ENCODE measurements at regions not wholly inside any gene's neighbourhood (a gene's known extent, or its start where the extent isn't known, plus 50 kb on each side); places are given as distances from the start of the nearest gene placed in this dataset.

DNA sequence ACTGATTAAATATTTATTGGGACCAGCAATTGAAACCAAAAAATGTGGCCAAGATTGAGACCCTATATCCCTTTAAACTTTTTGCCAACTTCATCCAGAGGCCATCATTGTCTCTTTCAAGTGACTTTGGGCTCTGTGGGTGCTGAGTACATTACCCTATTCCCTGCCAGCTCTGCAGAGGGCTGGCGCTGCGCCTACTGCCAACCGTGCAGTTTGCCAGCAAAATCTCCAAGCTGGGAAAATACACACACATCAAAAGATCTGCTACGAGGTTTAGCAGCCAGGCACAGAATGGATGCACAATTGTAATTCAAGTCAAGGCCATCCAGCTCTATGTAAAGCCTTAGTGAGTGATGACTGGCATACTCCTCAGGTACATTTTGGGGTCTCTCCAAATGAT, 125.0 kb downstream of the CBLN4 start:
- no peak overlapping the region for H3K27ac Mint-ChIP-seq
- H3K36me3 Mint-ChIP-seq (ENCODE audit: low read depth) = no peaks in the 10 kb centered on the region
- H3K9me3 Mint-ChIP-seq = peaks cover 26% of the 10 kb centered on the region
- no peaks in the 10 kb centered on the region for H3K27me3 Mint-ChIP-seq (ENCODE audit: insufficient read depth)
- no peak for DNase-seq (ENCODE audit: low spot score)
- H3K4me3 Mint-ChIP-seq = no peak overlapping the region
- no peaks in the 10 kb centered on the region for H3K4me1 Mint-ChIP-seq (ENCODE audit: low read depth)
- intact Hi-C loops (cut with micrococcal nuclease) = no loop called here

DNA sequence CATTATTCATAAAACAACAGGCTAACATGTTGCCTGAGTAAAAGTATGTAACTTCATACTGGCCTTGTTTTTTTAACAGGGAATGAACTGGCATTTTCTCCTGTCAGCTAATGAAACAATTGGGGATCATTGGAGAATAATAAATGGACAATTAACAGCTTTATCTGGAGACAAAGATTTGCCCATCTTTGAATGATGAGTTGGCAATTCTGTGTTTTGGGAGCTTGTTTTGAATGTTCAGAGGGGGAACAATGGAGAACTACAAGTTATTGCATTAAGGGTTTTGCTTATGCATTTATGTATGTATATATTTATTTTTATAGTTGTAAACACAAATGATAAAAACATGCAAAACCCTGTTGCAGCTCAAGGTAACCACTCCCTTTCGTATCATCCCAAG, 150.3 kb downstream of the CBLN4 start:
- Mint-ChIP-seq H3K36me3 (ENCODE audit: low read depth) (no peaks in the 10 kb centered on the region), H3K4me3 (no peak overlapping the region), H3K4me1 (ENCODE audit: low read depth) (no peaks in the 10 kb centered on the region), H3K27me3 (ENCODE audit: insufficient read depth) (no peaks in the 10 kb centered on the region), H3K9me3 (peaks cover 7% of the 10 kb centered on the region), H3K27ac (no peak overlapping the region)
- intact Hi-C loops (cut with micrococcal nuclease) = no loop called here
- DNase-seq (ENCODE audit: low spot score) = no peak

DNA sequence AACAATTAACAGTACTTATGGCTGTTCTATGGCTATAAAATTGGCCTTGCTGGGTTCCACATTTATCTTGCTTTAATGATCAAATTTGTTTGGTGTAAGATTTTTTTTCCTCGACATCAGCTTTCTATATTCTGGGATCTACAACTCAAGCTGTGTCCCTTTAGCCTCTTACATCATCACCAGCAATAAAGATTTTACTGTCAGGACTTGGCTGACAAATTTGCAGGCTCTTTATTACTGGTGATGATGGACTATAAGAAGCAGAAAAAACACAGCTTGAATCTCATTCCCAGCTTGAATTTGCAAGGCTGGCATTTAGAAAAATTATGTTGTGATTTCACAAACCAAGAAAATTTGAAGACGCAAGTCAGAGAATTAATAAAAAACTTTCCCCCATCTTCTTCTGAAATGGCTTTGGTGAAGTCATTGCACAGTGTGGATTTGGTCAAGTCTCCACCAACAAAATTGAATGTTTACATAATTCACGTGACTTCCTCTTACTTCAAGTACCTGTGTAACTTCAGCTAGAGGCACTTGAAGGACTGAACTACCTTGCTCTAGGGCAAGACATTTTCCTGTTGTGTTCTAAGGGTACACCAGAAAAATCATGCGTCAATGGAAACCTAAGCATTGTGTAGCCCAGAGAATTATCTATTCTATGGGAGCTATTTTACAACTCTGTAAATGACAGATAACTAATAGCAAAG, 175.0 kb downstream of the CBLN4 start:
- no peak for DNase-seq (ENCODE audit: low spot score)
- intact Hi-C loops (cut with micrococcal nuclease) = no loop called here
- Mint-ChIP-seq H3K27me3 (ENCODE audit: insufficient read depth) (no peaks in the 10 kb centered on the region), H3K27ac (no peak overlapping the region), H3K4me3 (no peak overlapping the region), H3K4me1 (ENCODE audit: low read depth) (no peaks in the 10 kb centered on the region), H3K9me3 (peaks cover 24% of the 10 kb centered on the region), H3K36me3 (ENCODE audit: low read depth) (no peaks in the 10 kb centered on the region)

DNA sequence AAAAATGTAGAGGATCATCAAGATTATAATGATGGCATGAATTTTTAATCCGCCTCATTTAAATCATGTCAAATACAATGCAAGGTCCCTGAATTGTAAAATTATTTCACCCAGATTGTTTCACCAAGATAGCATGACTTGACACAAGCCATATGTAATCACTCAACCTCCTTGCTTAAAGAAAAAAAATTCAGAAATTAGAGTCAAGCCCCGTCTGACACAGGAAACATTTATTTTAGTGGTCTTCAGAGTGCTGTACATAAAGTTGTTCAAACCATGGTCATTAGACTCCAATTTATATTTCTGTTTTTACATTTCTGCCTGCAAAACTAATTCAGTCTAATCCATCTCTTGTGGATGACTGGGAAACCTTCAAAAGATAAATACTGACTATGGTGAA, 200.2 kb downstream of the CBLN4 start:
- Mint-ChIP-seq H3K27ac (no peak overlapping the region), H3K27me3 (ENCODE audit: insufficient read depth) (no peaks in the 10 kb centered on the region), H3K9me3 (peaks cover 10% of the 10 kb centered on the region), H3K4me3 (no peak overlapping the region), H3K4me1 (ENCODE audit: low read depth) (no peaks in the 10 kb centered on the region), H3K36me3 (ENCODE audit: low read depth) (no peaks in the 10 kb centered on the region)
- intact Hi-C loops (cut with micrococcal nuclease) = no loop called here
- no peak for DNase-seq (ENCODE audit: low spot score)

- Mint-ChIP-seq H3K36me3 (ENCODE audit: low read depth) (no peaks in the 10 kb centered on the region), H3K27me3 (ENCODE audit: insufficient read depth) (no peaks in the 10 kb centered on the region), H3K27ac (no peak overlapping the region), H3K4me3 (no peak overlapping the region), H3K9me3 (peaks cover 17% of the 10 kb centered on the region), H3K4me1 (ENCODE audit: low read depth) (no peaks in the 10 kb centered on the region)
- intact Hi-C loops (cut with micrococcal nuclease) = no loop called here
- no peak for DNase-seq (ENCODE audit: low spot score)
These were observed 204.6 kb downstream of the CBLN4 start for GRCh38 chr20:55800552-55801245.

DNA sequence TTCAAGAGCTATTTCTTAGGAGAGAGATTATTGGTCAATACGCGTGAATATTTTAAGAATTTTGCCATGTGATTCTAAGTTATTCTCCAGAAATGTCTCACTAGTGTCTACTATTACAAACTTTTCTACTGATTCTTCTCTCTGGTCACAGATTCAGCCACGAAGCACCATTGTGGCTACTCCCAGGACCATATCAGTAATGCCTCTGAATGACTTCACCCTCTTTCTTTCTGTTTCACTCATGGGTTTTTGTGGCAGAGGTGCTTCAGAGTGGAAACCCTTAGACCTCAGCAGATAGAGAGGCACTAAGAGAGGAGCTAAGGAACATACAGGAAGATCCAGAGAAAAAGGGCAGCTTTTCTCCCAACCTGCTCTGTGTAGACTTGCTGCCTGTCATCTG, 211.3 kb downstream of the CBLN4 start:
- no peak for DNase-seq (ENCODE audit: low spot score)
- H3K36me3 Mint-ChIP-seq (ENCODE audit: low read depth) = no peaks in the 10 kb centered on the region
- H3K9me3 Mint-ChIP-seq = peaks cover 30% of the 10 kb centered on the region
- H3K4me1 Mint-ChIP-seq (ENCODE audit: low read depth) = no peaks in the 10 kb centered on the region
- no peak overlapping the region for H3K27ac Mint-ChIP-seq
- intact Hi-C loops (cut with micrococcal nuclease) = no loop called here
- H3K27me3 Mint-ChIP-seq (ENCODE audit: insufficient read depth) = no peaks in the 10 kb centered on the region
- no peak overlapping the region for H3K4me3 Mint-ChIP-seq

GRCh38 chr20:55792049-55792448, 213.3 kb downstream of the CBLN4 start:
- Mint-ChIP-seq H3K36me3 (ENCODE audit: low read depth) (no peaks in the 10 kb centered on the region), H3K9me3 (peaks cover 30% of the 10 kb centered on the region), H3K4me1 (ENCODE audit: low read depth) (no peaks in the 10 kb centered on the region), H3K4me3 (no peak overlapping the region), H3K27ac (no peak overlapping the region), H3K27me3 (ENCODE audit: insufficient read depth) (no peaks in the 10 kb centered on the region)
- no peak for DNase-seq (ENCODE audit: low spot score)
- intact Hi-C loops (cut with micrococcal nuclease) = no loop called here

GRCh38 chr20:55790178-55790577, 215.1 kb downstream of the CBLN4 start:
- no peak overlapping the region for H3K27ac Mint-ChIP-seq
- peaks cover 36% of the 10 kb centered on the region for H3K9me3 Mint-ChIP-seq
- no peaks in the 10 kb centered on the region for H3K36me3 Mint-ChIP-seq (ENCODE audit: low read depth)
- intact Hi-C loops (cut with micrococcal nuclease) = no loop called here
- no peaks in the 10 kb centered on the region for H3K27me3 Mint-ChIP-seq (ENCODE audit: insufficient read depth)
- no peak for DNase-seq (ENCODE audit: low spot score)
- H3K4me3 Mint-ChIP-seq = no peak overlapping the region
- H3K4me1 Mint-ChIP-seq (ENCODE audit: low read depth) = no peaks in the 10 kb centered on the region

DNA sequence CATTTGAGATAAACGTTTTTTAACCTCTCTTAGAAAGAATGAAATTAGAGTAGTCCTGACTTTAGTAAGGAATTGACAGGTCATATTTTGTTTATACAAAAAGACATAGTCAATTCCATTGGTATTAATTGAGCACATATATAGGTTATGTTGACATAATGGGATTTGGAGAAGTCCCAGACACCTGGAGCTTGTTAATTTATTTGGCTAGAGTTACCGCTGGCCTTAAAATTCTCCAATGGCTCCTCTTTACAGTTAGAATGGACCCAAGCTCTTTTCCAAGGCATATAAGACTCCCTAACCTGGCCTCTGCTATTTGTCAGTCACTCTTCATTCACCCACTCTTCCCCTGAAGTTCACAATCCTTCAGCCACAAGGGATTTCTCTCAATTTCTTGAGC, 221.3 kb downstream of the CBLN4 start:
- H3K9me3 Mint-ChIP-seq = peaks cover 28% of the 10 kb centered on the region
- no peak for DNase-seq (ENCODE audit: low spot score)
- H3K27me3 Mint-ChIP-seq (ENCODE audit: insufficient read depth) = no peaks in the 10 kb centered on the region
- intact Hi-C loops (cut with micrococcal nuclease) = no loop called here
- no peak overlapping the region for H3K27ac Mint-ChIP-seq
- no peak overlapping the region for H3K4me3 Mint-ChIP-seq
- H3K4me1 Mint-ChIP-seq (ENCODE audit: low read depth) = no peaks in the 10 kb centered on the region
- no peaks in the 10 kb centered on the region for H3K36me3 Mint-ChIP-seq (ENCODE audit: low read depth)

- intact Hi-C loops (cut with micrococcal nuclease) = no loop called here
- Mint-ChIP-seq H3K27ac (no peak overlapping the region), H3K4me3 (no peak overlapping the region), H3K4me1 (ENCODE audit: low read depth) (no peaks in the 10 kb centered on the region), H3K9me3 (peaks cover 28% of the 10 kb centered on the region), H3K36me3 (ENCODE audit: low read depth) (no peaks in the 10 kb centered on the region), H3K27me3 (ENCODE audit: insufficient read depth) (no peaks in the 10 kb centered on the region)
- DNase-seq (ENCODE audit: low spot score) = no peak
These were observed 221.9 kb downstream of the CBLN4 start for GRCh38 chr20:55783381-55783780.

DNA sequence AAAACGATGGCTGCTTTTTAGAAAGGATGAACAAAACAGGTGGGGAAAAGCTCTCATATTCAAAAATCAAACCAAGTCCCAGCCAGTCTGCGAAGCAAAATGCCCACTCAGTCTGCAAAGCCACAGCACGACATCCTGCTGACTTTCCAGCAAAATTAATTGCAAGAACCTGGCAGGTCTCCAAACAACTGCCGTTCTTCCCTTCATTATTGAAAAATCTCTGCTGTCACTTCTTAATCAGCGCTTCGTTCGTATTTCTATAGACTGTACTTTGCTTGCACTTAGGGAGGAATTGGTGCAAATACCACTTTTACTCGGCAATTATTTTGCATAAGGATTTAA, 222.4 kb downstream of the CBLN4 start:
- Mint-ChIP-seq H3K4me3 (no peak overlapping the region), H3K4me1 (ENCODE audit: low read depth) (no peaks in the 10 kb centered on the region), H3K9me3 (peaks cover 28% of the 10 kb centered on the region), H3K27me3 (ENCODE audit: insufficient read depth) (no peaks in the 10 kb centered on the region), H3K36me3 (ENCODE audit: low read depth) (no peaks in the 10 kb centered on the region), H3K27ac (no peak overlapping the region)
- no peak for DNase-seq (ENCODE audit: low spot score)
- intact Hi-C loops (cut with micrococcal nuclease) = no loop called here

- no peak overlapping the region for H3K4me3 Mint-ChIP-seq
- no peak overlapping the region for H3K27ac Mint-ChIP-seq
- H3K4me1 Mint-ChIP-seq (ENCODE audit: low read depth) = no peaks in the 10 kb centered on the region
- intact Hi-C loops (cut with micrococcal nuclease) = no loop called here
- H3K9me3 Mint-ChIP-seq = peaks cover 28% of the 10 kb centered on the region
- no peak for DNase-seq (ENCODE audit: low spot score)
- no peaks in the 10 kb centered on the region for H3K36me3 Mint-ChIP-seq (ENCODE audit: low read depth)
- no peaks in the 10 kb centered on the region for H3K27me3 Mint-ChIP-seq (ENCODE audit: insufficient read depth)
These were observed 223.0 kb downstream of the CBLN4 start for GRCh38 chr20:55782224-55782911.

- Mint-ChIP-seq H3K36me3 (ENCODE audit: low read depth) (no peaks in the 10 kb centered on the region), H3K27me3 (ENCODE audit: insufficient read depth) (no peaks in the 10 kb centered on the region), H3K27ac (no peak overlapping the region), H3K4me3 (no peak overlapping the region), H3K9me3 (peaks cover 14% of the 10 kb centered on the region), H3K4me1 (ENCODE audit: low read depth) (no peaks in the 10 kb centered on the region)
- intact Hi-C loops (cut with micrococcal nuclease) = no loop called here
- DNase-seq (ENCODE audit: low spot score) = no peak
These were observed 226.5 kb downstream of the CBLN4 start for GRCh38 chr20:55778796-55779195.

All from activated T-helper 1 cell treated with anti-CD3 and anti-CD28 coated beads, Interleukin-12 subunit alpha, Interleukin-12 subunit beta, Interleukin-2, Interleukin-4 antibody, amounts not matched to agents 30 ng/mL and 10 ng/mL and 1 ng/mL, durations not matched to agents 14 hours and 24 hours and 36 hours (primary cell).